GM20000 (cell line): ENCODE measurements at regions not wholly inside any gene's neighbourhood (a gene's known extent, or its start where the extent isn't known, plus 50 kb on each side); places are given as distances from the start of the nearest gene placed in this dataset.
"Not testable (repeated sequence)": the region's sequence is repeated elsewhere in the genome, so short reads cannot be mapped to it uniquely, and the experiment has no call there.

Experiments
- DNase-seq: peaks from one replicate; pipeline ENCODE4 v3.0.0; 2012; ENCODE audit warnings: low spot score
- CTCF ChIP-seq: IDR thresholded peaks from 2 replicates; pipeline ENCODE4 v1.5.1; 2012; ENCODE audit warnings: mild to moderate bottlenecking, control low read depth; ENCODE audit errors: extremely low read depth, missing control alignments

GRCh38 chr1:238727670-238728069, 658.7 kb upstream of the CHRM3 start:
- no peak for TF ChIP-seq CTCF
- no peak for DNase-seq

GRCh38 chr1:238722812-238723211, 663.6 kb upstream of the CHRM3 start:
- no peak for TF ChIP-seq CTCF
- no peak for DNase-seq

GRCh38 chr1:238710697-238711096, 675.7 kb upstream of the CHRM3 start:
- TF ChIP-seq CTCF = no peak
- DNase-seq = no peak

- DNase-seq = no peak
- TF ChIP-seq CTCF = no peak
Measured at GRCh38 chr1:238701024-238701423, 685.3 kb upstream of the CHRM3 start.

GRCh38 chr1:238690415-238690814, 696.0 kb upstream of the CHRM3 start:
- DNase-seq = no peak
- no peak for TF ChIP-seq CTCF

- not testable (repeated sequence) for DNase-seq
Measured at GRCh38 chr1:238684576-238684975, 701.8 kb upstream of the CHRM3 start.

- no peak for DNase-seq
- TF ChIP-seq CTCF = no peak
Measured at GRCh38 chr1:238681451-238681850, 704.9 kb upstream of the CHRM3 start.

GRCh38 chr1:238681021-238681420, 705.3 kb upstream of the CHRM3 start:
- TF ChIP-seq CTCF = no peak
- DNase-seq = no peak
